OCI-LY7 (cell line): ENCODE measurements at regions not wholly inside any gene's neighbourhood (a gene's known extent, or its start where the extent isn't known, plus 50 kb on each side); places are given as distances from the start of the nearest gene placed in this dataset.

Experiments
- BruUV-seq: library from RNA; stranded (reverse); fragments of 400-500 nt; replicated peaks from 2 replicates; lab custom pipeline; 2021; lab: Mats Ljungman, UMichigan
- CTCF ChIA-PET: fragments of 300-600 bp; sonication (Branson Sonifier 250); formaldehyde crosslinking; loops from one replicate; lab custom pipeline; 2022; ENCODE audit warnings: antibody characterized with exemption; ENCODE audit not compliant: unreplicated experiment; lab: Charles Lee
- POLR2A ChIA-PET: fragments of 300-600 bp; sonication (Branson Sonifier 250); formaldehyde crosslinking; loops from one replicate; lab custom pipeline; 2022; ENCODE audit warnings: antibody characterized with exemption; lab: Charles Lee
- DNase-seq: peaks from one replicate; pipeline ENCODE4 v3.0.0-alpha.2; 2015; ENCODE audit warnings: low spot score
- H2AFZ ChIP-seq: fragments of 200-600 bp; sonication (generic), shearing (Covaris generic); 2 replicates; pipeline ENCODE4 v1.6.1; 2014; ENCODE audit warnings: mild to moderate bottlenecking, antibody characterized with exemption, low read length, moderate library complexity
- H3K27ac ChIP-seq: fragments of 200-600 bp; sonication (generic); 2 replicates; pipeline ENCODE4 v1.5.1; 2014; ENCODE audit warnings: mixed run types, low read depth, mild to moderate bottlenecking, moderate library complexity, low read length, inconsistent platforms; ENCODE audit not compliant: poor library complexity, severe bottlenecking
- H3K36me3 ChIP-seq: fragments of 200-600 bp; sonication (generic); 2 replicates; pipeline ENCODE4 v1.6.1; 2014; ENCODE audit warnings: mild to moderate bottlenecking, antibody characterized with exemption, low read length, moderate library complexity, mixed read lengths; ENCODE audit not compliant: insufficient read depth
- H3K4me1 ChIP-seq: fragments of 200-600 bp; sonication (generic); 2 replicates; pipeline ENCODE4 v1.5.1; 2014; ENCODE audit warnings: mild to moderate bottlenecking, low read length; ENCODE audit not compliant: insufficient read depth, poor library complexity, severe bottlenecking
- H3K4me2 ChIP-seq: fragments of 200-600 bp; sonication (generic); 2 replicates; pipeline ENCODE4 v1.6.1; 2014; ENCODE audit warnings: mild to moderate bottlenecking, low read length
- H3K4me3 ChIP-seq: fragments of 200-600 bp; sonication (generic); 2 replicates; pipeline ENCODE4 v1.5.1; 2014; ENCODE audit warnings: mild to moderate bottlenecking, low read depth, low read length; ENCODE audit not compliant: poor library complexity, severe bottlenecking
- H3K79me2 ChIP-seq: fragments of 200-600 bp; sonication (generic); 2 replicates; pipeline ENCODE4 v1.6.1; 2016; ENCODE audit warnings: low read depth, mild to moderate bottlenecking, low read length, moderate library complexity, mixed read lengths; ENCODE audit not compliant: insufficient read depth
- H3K9me2 ChIP-seq: fragments of 200-600 bp; sonication (generic); 2 replicates; pipeline ENCODE4 v1.6.1; 2016; ENCODE audit warnings: mild to moderate bottlenecking, low read length, mixed read lengths; ENCODE audit not compliant: insufficient read depth
- H3K9me3 ChIP-seq: fragments of 200-600 bp; sonication (generic); 2 replicates; pipeline ENCODE4 v1.6.1; 2014; ENCODE audit warnings: mild to moderate bottlenecking, mixed run types, low read length, mixed read lengths
- H4K20me1 ChIP-seq: fragments of 200-600 bp; sonication (generic); 2 replicates; pipeline ENCODE4 v1.6.1; 2014; ENCODE audit warnings: mild to moderate bottlenecking, antibody characterized with exemption, low read length, moderate library complexity, mixed read lengths; ENCODE audit not compliant: insufficient read depth
- EZH2phosphoT487 ChIP-seq: fragments of 200-600 bp; sonication (generic); IDR thresholded peaks from 2 replicates; pipeline ENCODE4 v1.6.1; 2018; ENCODE audit warnings: low read depth, borderline replicate concordance, mild to moderate bottlenecking, mixed run types, antibody characterized with exemption, low read length, moderate library complexity, mixed read lengths
- intact Hi-C: fragments of 100-400 bp; cut with micrococcal nuclease; formaldehyde crosslinking; loops from one replicate; pipeline ENCODE4 v1.10.0; 2022; ENCODE audit not compliant: unreplicated experiment
- TF ChIP-seq, protein P1 (sequence below): fragments of 200-600 bp; sonication (generic); conservative IDR thresholded peaks from 2 replicates; pipeline ENCODE4 v1.5.1; 2014; ENCODE audit warnings: mild to moderate bottlenecking, antibody characterized with exemption, low read length, moderate library complexity, mixed read lengths

DNA sequence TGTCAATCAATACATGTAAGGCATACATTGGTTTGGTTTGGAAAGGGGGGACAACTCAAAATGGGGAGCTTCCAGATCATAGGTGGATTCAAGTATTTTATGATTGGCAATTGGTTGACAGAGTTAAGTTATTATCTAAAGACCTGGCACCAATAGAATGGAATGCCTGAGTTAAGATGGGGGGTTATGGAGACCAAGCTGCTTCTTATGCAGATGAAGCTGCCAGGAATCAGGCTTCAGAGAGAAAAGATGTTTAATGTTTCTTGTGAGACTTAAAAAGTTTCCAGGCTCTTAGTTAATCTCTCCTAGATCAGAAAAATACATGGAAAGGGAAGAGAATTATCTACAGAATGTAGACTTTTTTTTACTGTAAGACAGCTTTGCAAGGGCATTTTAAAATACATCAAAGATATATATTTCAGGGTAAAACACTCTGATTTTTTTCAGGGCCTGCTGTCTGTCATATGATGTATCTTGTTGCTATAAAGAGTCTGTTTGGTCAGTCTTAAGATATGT, 1343.2 kb upstream of the LRRTM1 start:
- CTCF ChIA-PET, result no interaction called here
- TF ChIP-seq, protein P1, sequence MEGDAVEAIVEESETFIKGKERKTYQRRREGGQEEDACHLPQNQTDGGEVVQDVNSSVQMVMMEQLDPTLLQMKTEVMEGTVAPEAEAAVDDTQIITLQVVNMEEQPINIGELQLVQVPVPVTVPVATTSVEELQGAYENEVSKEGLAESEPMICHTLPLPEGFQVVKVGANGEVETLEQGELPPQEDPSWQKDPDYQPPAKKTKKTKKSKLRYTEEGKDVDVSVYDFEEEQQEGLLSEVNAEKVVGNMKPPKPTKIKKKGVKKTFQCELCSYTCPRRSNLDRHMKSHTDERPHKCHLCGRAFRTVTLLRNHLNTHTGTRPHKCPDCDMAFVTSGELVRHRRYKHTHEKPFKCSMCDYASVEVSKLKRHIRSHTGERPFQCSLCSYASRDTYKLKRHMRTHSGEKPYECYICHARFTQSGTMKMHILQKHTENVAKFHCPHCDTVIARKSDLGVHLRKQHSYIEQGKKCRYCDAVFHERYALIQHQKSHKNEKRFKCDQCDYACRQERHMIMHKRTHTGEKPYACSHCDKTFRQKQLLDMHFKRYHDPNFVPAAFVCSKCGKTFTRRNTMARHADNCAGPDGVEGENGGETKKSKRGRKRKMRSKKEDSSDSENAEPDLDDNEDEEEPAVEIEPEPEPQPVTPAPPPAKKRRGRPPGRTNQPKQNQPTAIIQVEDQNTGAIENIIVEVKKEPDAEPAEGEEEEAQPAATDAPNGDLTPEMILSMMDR, result no peak
- TF ChIP-seq EZH2phosphoT487, result no peak
- BruUV-seq, result no TSS peak
- Histone ChIP-seq H3K27ac (no peak overlapping the region), H3K4me3 (no peak overlapping the region), H3K36me3 (no peaks in the 10 kb centered on the region), H3K4me1 (no peaks in the 10 kb centered on the region), H3K79me2 (no peaks in the 10 kb centered on the region), H3K9me2 (no peaks in the 10 kb centered on the region), H4K20me1 (no peaks in the 10 kb centered on the region), H2AFZ (no peak overlapping the region), H3K4me2 (no peak overlapping the region), H3K9me3 (no peaks in the 10 kb centered on the region)
- POLR2A ChIA-PET, result no interaction called here
- intact Hi-C loops, result no loop called here
- DNase-seq, result no peak

DNA sequence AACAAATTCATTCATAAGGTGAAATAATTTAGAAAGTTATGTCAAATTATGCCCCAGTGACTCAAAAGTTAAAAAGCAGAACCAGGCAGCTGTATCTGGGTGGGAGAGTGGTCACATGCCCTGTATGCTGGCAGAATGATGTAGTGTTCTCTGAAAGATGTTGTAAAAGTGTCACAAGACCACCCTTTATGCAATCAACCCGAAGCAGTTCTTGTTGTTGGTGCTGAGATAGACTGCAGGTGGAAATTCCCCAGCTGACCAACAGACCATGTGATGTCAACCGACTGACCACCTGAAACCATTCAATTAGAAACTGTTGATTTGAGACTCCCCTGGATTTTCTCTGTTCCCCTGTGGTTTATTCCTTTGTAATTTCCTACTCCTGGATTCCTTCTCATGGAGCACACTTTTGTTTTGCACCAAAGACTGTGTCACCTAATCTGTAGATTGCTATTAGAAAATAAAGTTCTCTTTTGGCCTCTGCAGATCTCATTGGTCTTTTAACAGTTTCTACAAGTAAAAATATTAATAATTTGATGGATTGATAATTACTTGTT, 1341.3 kb upstream of the LRRTM1 start:
- ChIA-PET POLR2A (no interaction called here), CTCF (no interaction called here)
- TF ChIP-seq, protein P1, result no peak
- no peak for TF ChIP-seq EZH2phosphoT487
- BruUV-seq, result no TSS peak
- no peak for DNase-seq
- H3K4me2 ChIP-seq, result no peak overlapping the region
- no peak overlapping the region for H2AFZ ChIP-seq
- no peak overlapping the region for H3K27ac ChIP-seq
- no peaks in the 10 kb centered on the region for H3K36me3 ChIP-seq
- H3K79me2 ChIP-seq, result no peaks in the 10 kb centered on the region
- H4K20me1 ChIP-seq, result no peaks in the 10 kb centered on the region
- no peaks in the 10 kb centered on the region for H3K9me2 ChIP-seq
- H3K9me3 ChIP-seq, result no peaks in the 10 kb centered on the region
- H3K4me1 ChIP-seq, result no peaks in the 10 kb centered on the region
- intact Hi-C loops, result no loop called here
- H3K4me3 ChIP-seq, result no peak overlapping the region

DNA sequence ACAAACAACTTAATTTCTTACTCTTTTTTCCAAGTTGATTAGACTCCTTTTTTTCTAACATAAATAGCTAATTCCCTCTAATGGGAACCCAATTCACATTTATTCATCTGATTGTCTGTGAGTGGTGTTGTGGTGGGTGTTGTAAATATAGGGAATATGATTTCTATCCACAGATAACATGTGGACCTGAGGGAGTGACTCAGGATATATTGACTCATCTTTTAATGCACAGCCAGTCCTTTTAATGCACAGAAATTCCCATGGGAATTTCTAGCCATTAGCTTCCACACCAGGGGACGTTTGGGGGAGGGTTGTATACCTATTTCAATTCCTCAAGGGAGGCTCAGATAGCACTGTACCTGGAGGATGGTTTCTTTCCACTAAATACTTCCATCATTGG, 1339.6 kb upstream of the LRRTM1 start:
- Histone ChIP-seq H3K4me1 (no peaks in the 10 kb centered on the region), H3K36me3 (no peaks in the 10 kb centered on the region), H3K4me3 (no peak overlapping the region), H3K79me2 (no peaks in the 10 kb centered on the region), H3K4me2 (no peak overlapping the region), H3K27ac (no peak overlapping the region), H2AFZ (no peak overlapping the region), H3K9me2 (no peaks in the 10 kb centered on the region), H3K9me3 (no peaks in the 10 kb centered on the region), H4K20me1 (no peaks in the 10 kb centered on the region)
- DNase-seq, result no peak
- TF ChIP-seq, protein P1, result no peak
- TF ChIP-seq EZH2phosphoT487, result no peak
- ChIA-PET POLR2A (no interaction called here), CTCF (no interaction called here)
- intact Hi-C loops, result no loop called here
- BruUV-seq, result no TSS peak
